HG03175 (cell line): ENCODE measurements at regions not wholly inside any gene's neighbourhood (a gene's known extent, or its start where the extent isn't known, plus 50 kb on each side); places are given as distances from the start of the nearest gene placed in this dataset.
"Not testable (repeated sequence)": the region's sequence is repeated elsewhere in the genome, so short reads cannot be mapped to it uniquely, and the experiment has no call there.

ENCODE experiments used
- ATAC-seq: cut with Tn5 transposase; IDR thresholded peaks from one replicate; pipeline ENCODE4 v1.9.1; 2021; ENCODE audit warnings: mild to moderate bottlenecking, moderate library complexity; ENCODE audit not compliant: unreplicated experiment

- no peak for ATAC-seq
Observed at GRCh38 chr5:108602830-108603229, 144.9 kb upstream of the FER start.

DNA sequence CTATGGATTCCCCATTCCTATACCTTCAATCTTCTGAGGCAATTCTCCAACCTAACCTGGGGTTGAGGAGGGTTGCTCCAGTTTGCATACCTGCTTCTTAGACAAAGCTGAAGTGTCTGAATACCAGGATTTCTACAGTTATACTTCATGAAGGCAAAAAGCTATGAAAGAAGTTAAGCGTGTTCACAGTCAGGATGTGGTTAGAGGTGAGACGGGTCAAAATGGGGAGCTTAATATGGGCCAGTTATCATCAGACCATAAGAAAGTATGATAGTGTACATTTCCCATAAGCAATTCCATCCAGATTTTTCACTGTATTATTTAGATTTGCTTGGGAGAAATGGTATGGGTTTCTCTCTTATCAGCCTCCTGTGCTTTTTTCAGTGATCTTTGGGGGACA is 156.9 kb upstream of the FER start:
- ATAC-seq = no peak

DNA sequence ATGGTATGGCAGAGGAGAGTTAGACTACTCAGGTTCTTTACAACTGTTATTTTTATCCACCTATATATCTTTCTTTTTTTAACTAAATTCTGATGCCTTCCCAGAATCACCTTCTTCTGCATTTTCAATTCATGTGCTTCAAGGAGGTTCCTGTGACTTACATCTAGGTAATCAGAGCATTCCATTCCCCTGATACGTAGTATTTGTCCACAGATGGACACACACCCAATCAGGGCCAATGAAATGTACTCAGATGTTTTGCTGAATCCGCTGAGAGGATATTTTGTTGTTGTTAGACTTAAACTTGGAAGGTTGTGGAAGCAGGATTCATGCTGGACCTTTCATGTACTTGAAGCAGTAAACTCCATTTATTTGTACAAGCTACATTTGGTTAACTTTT is 159.4 kb upstream of the FER start:
- no peak for ATAC-seq

DNA sequence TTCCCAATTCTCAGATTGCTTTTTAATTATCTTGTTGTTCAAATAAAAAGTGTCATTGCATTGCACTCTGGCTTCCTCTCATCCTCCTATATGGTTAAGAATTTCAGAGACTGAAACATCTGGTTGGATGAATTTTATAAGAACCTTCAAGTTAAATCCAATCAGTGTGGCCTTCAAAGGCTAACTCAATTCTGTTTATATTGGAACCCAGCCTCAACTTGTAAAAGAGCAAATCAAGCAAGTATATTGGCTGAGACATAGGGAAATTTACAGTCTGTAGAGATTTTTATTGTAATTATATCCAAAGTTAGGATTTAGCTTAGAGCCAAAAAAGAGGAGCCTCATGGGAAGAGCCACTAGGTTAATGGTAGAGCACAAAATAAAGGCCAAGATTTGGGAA is 159.9 kb upstream of the FER start:
- no peak for ATAC-seq

DNA sequence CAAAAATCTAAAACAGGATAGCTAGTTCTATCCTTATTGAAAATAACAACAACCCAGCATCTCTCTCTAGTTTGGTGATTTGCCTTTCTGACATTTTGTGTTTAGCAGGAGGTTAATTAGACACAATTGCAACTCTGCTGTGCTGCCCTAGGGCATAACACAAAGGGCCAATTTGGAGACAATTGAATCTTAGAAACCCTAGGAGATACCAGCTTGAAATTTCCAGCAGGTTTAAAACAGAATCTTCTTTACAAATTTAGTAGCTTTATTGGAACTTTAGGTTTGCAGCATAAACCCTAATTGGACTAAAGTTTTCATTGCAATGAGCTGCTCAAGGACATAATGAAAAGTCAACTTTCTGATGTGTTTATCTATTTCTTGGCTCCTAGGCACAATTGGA is 166.7 kb upstream of the FER start:
- no peak for ATAC-seq

DNA sequence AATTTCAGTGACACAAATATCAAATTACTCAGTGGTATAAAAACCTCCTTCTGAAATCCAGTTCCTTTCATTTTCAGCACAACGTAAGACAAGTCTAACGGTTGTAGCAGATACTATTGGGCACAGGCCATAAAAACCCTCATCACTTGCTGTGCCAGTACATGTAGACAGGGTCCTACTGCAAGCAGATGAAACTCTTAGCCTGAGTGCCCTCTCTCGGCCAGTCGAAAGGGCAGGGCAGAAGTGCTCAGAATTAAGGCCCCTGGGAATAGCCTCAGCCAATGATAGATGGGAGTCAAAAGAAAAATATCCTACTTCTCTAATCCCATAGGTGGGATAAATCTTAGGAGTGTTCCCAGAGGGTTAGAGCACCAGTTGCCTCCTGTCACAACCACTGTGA is 168.5 kb upstream of the FER start:
- no peak for ATAC-seq

- no peak for ATAC-seq
Observed at GRCh38 chr5:108578791-108579190, 168.9 kb upstream of the FER start.

- ATAC-seq = no peak
Observed at GRCh38 chr5:108567429-108567828, 180.3 kb upstream of the FER start.

- no peak for ATAC-seq
Observed at GRCh38 chr5:108564441-108564840, 182.5 kb upstream of the FBXL17 start.

DNA sequence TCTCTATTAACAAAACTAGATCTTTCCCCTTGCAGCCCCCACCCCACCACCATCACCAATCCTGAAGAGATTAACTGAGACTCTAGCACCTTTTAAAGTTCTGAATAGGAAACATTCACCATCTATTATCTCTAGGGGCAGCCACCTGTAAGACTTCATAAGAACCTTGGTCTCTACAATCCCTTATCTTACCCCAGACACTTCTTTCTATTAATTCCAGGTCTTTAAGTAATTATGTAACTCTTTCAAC is 180.2 kb upstream of the FBXL17 start:
- ATAC-seq = no peak

DNA sequence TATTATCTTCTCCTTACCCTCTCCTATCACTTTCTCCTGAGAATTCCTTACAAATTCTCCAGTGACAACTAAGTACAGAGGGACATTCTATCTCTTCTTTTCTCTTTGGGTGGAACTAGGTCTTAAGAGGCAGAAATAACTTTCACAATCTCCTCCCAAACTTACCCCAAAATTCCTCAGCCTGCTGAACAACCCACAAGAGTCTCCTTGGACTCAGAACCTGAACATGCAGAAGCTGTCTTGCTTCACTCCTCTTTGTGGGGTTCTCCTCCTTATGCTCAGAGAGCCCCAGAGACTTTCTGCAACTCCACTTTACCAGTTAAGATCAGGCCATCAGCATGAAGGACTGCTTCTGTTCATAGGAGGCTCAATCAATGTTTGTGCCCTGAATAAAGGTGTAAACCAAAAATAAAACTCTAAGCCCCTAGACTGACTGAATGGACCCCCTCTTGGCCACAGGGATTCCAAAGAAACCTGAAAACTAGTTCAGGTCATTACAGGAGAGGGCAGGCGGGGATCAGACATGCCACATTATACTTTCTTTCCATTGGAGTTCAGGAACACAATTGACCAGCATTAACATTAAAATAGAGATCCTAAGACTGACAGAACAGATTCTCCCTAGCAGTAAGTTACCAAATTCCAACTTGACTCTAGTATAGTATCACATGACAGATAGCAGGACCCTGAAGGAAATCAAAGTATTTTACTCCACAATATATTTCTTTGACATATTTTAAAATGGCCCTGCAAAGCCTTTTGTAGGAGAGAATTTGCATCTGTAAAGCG is 179.7 kb upstream of the FBXL17 start:
- ATAC-seq = no peak

GRCh38 chr5:108560581-108560980 is 178.7 kb upstream of the FBXL17 start:
- no peak for ATAC-seq

GRCh38 chr5:108560166-108560565 is 178.3 kb upstream of the FBXL17 start:
- ATAC-seq = no peak

DNA sequence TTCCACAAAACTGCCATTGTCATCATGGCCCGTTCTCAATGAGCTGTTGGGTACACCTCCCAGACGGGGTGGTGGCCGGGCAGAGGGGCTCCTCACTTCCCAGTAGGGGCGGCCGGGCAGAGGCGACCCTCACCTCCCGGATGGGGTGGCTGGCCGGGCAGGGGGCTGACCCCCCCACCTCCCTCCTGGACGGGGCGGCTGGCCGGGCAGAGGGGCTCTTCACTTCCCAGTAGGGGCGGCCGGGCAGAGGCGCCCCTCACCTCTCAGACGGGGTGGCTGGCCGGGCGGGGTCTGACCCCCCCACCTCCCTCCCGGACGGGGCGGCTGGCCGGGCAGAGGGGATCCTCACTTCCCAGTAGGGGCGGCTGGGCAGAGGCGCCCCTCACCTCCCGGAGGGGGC is 176.9 kb upstream of the FBXL17 start:
- ATAC-seq = not testable (repeated sequence)

DNA sequence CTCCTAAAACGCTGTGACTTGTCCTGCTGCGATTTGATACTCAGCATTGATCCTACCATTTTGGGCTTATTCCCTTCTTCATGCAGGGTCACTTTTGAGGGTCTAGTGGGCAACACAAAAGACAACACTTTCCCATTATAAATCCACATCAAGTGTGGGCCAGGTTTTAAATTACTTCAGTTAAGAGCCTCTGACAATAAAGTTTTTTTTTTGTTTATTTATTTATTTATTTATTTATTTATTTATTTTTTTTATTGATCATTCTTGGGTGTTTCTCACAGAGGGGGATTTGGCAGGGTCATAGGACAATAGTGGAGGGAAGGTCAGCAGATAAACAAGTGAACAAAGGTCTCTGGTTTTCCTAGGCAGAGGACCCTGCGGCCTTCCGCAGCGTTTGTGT is 176.2 kb upstream of the FBXL17 start:
- ATAC-seq = not testable (repeated sequence)

- no peak for ATAC-seq
Observed at GRCh38 chr5:108557686-108558085, 175.8 kb upstream of the FBXL17 start.

DNA sequence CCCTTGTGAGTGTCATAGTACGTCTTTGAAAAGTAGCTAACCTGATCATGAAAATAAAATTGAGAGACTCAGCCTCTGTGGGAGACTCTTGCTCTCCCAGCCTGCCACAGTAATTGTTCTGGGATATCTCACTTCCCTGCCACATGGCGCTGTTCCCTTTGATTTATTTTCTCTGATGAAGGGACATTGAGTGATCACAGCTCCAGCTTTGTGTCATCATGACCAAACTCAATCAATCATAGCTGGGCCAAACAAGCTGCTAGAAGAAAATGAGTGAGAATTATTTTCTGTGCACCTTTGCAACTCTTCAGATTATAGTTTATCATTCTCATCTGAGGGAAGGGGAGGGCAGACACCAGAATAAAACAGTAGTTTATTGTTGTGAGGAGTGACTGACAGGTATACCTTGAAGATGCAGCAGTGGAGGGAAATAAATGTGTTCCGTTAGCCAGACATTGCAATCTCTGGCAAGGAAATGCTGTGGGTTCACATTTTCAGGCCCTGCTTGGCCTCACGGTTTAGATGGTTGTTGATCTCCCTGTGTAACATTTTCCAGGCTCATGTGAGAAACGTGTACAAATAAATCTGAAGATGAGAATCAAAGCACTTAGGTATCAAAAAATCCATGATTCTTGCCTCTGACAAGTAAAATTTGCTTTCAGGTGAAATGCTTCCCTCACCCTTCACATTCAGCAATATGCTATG is 174.7 kb upstream of the FBXL17 start:
- ATAC-seq = no peak

- ATAC-seq = no peak
Observed at GRCh38 chr5:108548684-108549596, 167.0 kb upstream of the FBXL17 start.

DNA sequence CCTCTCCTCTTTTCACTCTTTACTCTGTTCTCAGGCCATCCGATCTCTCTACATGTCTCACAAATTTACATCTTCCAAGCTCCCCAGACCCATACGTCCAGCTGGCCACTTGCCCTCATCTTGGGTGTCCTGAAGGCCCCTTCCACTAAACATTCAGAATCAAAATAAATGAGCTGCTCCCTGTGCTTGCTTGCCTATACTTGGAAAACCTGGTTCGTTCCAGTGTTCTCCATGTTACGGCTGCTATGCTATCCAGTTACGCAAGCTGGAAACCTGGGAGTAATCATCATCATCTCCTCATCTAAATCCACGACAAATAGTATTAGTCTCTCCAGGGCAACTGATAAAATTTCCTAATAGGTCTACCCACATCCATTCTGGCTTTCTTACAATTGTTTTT is 165.0 kb upstream of the FBXL17 start:
- ATAC-seq = no peak

DNA sequence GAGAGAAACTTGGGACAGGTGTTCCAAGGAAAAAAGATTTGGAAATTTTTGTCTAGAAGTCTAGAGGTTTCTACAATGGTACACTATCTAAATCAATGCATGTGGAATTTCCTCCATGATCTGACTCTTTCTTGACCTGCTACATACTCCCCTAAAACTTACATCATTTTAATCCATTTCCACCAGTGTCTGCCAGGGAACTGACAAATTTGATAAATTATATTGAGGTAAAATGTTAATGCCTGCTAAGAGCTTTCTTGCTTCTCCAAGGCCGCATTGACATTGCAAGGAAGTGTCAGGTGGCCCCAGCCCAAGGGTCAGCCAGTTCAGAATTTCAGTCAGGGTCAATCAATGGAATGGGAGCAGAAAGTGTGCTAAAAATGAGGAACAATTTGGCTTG is 163.4 kb upstream of the FBXL17 start:
- ATAC-seq = no peak

GRCh38 chr5:108543486-108543885 is 161.6 kb upstream of the FBXL17 start:
- ATAC-seq = no peak

DNA sequence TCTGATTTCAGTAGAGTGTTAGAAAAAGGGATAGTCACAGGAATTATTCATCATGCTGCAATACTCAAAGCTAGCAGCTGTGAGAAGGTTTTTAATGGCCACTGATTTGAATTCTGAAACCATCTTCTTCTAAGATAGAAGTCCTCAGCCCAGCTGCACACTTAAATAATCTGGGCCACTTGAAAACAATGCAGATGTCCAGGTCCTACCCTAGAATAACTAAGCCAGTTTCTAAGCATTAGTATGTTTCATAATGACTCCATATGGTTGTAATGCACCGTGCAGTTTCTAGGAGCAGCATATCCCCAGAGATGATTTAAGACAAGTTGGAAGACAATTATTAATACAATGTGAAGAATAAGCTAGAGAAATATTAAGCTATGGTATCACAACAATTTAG is 159.9 kb upstream of the FBXL17 start:
- no peak for ATAC-seq
